ENCODE measurements at regions not wholly inside any gene's neighbourhood (a gene's known extent, or its start where the extent isn't known, plus 50 kb on each side); places are given as distances from the start of the nearest gene placed in this dataset.
"Not testable (repeated sequence)": the region's sequence is repeated elsewhere in the genome, so short reads cannot be mapped to it uniquely, and the experiment has no call there.

- no peak for DNase-seq
Measured at GRCh38 chr10:51000164-51000563, 74.1 kb upstream of the PRKG1 start.

DNA sequence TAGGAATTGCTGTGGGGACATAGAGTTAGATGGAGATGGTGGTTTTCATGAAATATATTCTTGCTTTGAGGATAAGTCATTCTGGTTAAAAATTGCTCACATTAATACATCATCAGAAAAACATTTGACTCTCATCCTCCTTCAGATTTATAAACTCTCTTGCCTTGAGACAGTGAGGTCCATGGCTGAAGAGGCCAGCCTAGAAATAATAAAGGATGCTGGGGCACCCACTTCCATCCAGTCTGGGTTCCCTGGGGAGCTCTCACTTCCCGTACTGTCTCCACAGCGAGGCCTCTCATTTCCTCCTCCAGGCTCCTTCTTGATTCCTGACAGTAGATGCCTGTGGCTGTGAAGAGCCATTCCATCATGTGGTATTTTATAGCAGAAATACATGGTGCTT lies 73.3 kb upstream of the PRKG1 start:
- DNase-seq = no peak

DNA sequence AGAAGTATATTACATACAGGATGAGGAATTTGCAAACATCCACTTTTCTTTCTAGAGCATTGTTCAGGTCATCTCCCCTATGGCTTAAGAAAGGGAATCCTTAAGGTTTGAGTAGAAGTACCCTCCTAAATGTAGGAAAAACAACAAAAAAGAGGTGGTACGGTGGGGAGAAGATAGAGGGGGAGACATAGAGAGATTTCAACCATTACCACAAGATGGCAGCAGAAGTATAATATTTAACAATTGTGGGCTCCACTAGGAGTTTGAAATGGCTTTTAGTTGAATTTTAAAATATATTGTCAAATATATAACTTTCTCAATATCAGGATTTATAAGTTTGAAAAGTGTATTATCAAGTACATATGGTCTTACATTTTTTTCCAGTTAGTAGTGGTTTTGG lies 72.7 kb upstream of the PRKG1 start:
- DNase-seq = no peak

- no peak for DNase-seq
Measured at GRCh38 chr10:51002469-51002868, 71.8 kb upstream of the PRKG1 start.

DNA sequence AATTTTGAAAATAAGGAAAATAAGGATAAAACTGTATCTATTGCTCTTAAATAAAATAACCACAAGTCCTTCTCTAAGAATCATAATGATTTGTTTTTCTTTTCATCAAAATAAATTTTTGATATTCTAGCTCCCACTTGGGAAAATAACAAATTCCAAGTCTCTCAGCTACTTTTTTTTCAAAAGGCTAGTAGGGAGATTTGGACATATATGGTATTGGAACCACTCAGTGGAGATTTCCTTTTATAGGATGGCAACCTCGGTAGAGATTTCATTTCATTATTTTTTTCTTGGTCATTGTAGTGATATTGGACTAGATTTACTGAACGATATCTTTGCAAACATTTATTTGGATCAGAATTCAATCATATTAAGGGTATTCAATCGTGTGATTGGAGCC lies 69.5 kb upstream of the PRKG1 start:
- no peak for DNase-seq

DNA sequence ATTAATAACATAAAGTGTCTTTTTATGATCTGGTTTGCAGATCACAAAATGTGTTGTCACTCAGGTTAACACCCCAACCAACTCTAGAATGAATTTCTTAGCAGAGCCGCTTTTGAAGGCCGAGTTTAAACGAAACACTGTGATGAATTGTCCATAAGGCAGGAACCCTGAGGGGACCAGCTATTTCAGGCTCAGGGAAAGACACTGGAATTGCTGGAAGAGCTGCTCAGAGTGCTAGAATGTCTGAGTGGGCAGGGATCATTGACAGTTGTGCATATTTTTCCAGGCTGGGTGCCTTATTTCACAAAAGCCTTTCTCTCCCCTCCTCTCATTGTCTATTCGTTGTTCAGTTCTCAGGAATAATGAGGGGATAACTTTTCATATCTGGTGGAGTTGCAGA lies 68.7 kb upstream of the PRKG1 start:
- DNase-seq = no peak

DNA sequence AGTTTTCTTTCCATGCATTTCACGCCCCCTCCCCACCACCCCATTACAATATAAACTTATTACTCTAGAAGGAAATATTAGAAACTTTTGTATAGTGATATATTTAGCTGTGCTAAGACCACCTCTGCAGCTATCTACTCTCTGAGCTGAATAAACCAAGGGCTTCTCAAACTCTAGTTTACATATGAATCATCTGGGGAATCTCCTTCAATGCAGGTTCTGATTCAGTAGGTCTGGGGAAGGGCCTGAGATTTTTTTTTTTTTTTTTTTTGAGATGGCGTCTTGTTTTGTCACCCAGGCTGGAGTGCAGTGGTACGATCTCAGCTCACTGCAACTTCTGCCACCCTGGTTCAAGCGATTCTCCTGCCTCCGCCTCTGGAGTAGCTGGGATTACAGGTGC lies 67.6 kb upstream of the PRKG1 start:
- no peak for DNase-seq

DNA sequence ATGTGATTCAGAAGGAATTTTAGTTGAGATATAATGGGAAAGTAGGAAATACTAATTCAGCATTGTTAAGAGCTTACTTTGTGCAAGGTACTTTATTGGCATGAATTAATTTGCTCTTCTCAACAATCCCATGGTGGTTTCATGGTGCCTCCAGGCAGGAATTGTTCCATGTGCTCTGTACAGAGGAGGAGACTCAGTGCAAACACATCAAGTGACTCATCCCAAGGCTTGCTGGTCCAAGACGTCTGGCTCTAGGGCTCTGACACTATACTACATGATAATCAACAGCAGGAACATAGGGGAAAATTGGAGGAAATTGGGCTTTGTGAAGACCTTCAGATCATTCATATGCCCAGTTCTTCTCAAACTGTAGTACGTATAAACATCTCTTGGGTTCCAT lies 66.5 kb upstream of the PRKG1 start:
- no peak for DNase-seq

GRCh38 chr10:51008346-51008745 lies 65.9 kb upstream of the PRKG1 start:
- no peak for DNase-seq

DNA sequence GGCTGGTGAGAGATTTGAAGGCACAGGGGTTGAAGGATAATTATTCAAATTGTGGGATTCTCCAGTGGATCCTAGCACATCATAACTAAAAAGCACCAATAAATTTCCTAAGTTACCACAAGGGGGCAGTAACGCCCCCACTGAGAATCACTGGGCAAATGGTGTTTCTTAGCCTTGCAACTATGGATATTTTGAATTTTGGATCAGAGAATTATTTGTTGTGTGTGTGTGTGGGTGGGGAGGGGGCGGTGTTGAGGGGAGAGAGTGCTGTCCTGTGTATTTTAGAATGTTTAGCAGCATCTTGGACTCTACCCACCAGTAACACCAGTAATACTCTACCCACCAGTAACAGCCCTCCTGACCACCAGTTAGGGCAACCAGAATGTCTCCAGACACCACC lies 63.3 kb upstream of the PRKG1 start:
- DNase-seq = peak; percentile 40

- no peak for DNase-seq
Measured at GRCh38 chr10:51012073-51012472, 62.2 kb upstream of the PRKG1 start.

GRCh38 chr10:51014680-51015389 lies 59.5 kb upstream of the PRKG1 start:
- DNase-seq = no peak

GRCh38 chr10:51015390-51015754 lies 58.9 kb upstream of the PRKG1 start:
- not testable (repeated sequence) for DNase-seq

GRCh38 chr10:51020200-51020599 lies 54.1 kb upstream of the PRKG1 start:
- no peak for DNase-seq

DNA sequence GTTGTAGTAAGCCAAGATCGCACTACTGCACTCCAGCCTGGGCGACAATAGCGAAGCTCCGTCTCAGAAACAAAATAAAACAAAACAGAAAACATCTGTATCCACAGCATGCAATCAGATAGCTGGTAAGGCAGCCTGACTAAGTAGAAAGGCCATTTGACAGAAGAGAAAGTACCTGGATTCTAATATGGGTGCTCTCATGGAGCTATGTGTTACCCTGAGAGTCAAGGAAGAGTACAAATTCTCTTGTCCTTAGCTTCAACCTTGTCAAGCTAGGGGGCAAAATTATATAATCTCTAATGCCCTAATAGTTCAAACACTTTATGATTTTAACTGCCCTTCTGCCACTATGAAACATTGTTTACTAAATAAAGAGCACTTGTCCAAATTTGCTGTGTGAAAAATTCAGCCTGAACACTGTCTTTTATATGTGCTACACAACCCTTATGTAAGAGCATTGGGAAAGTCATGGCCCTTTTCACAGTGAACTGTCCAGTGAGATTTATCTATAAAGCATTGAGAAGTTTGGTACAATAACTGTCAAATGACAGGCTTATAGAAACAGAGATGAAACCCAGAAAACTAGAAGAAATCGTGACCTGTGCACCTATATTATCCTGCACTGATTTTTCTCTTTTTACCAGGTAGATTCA lies 51.2 kb upstream of the PRKG1 start:
- DNase-seq = no peak

GRCh38 chr10:51023636-51024035 lies 50.7 kb upstream of the PRKG1 start:
- DNase-seq = no peak
